GM12878 (cell line): ENCODE measurements at regions not wholly inside any gene's neighbourhood (a gene's known extent, or its start where the extent isn't known, plus 50 kb on each side); places are given as distances from the start of the nearest gene placed in this dataset.

Experiments used
- ATAC-seq: fragments of 200-7000 bp; cut with Tn5 transposase; 3 replicates; pipeline ENCODE4 v1.9.1; 2020; ENCODE audit warnings: mild to moderate bottlenecking, moderate library complexity
- BruUV-seq: library from RNA; stranded (reverse); fragments of 400-500 nt; replicated peaks from 2 replicates; lab custom pipeline; 2021; lab: Mats Ljungman, UMichigan
- CTCF ChIA-PET: fragments of 300-600 bp; sonication (Branson Sonifier 250); formaldehyde crosslinking; extraction: SDS; loops from one replicate; lab custom pipeline; 2021; ENCODE audit warnings: inconsistent platforms; lab: Yijun Ruan, JAX
- POLR2A ChIA-PET: fragments of 350-600 bp; formaldehyde crosslinking; extraction: SDS; loops from one replicate; lab custom pipeline; 2021; ENCODE audit warnings: inconsistent platforms; lab: Charles Lee
- RAD21 ChIA-PET: fragments of 300-600 bp; sonication (Branson Sonifier 250); formaldehyde crosslinking; loops from one replicate; lab custom pipeline; 2023; ENCODE audit warnings: antibody characterized with exemption; ENCODE audit not compliant: unreplicated experiment; lab: Charles Lee
- SMC1A ChIA-PET: fragments of 300-600 bp; sonication (Branson Sonifier 250); formaldehyde crosslinking; loops from one replicate; lab custom pipeline; 2023; ENCODE audit not compliant: unreplicated experiment, uncharacterized antibody; lab: Charles Lee
- DNase-seq: peaks from one replicate; pipeline ENCODE4 v3.0.0-alpha.2; 2011; ENCODE audit warnings: low read depth, low spot score
- FAIRE-seq: peaks from 3 replicates; lab custom pipeline; 2011; peaks lifted over from hg19 to GRCh38; lab: Jason Lieb, UNC
- H2AFZ ChIP-seq: 2 replicates; pipeline ENCODE4 v1.6.0; 2011; ENCODE audit warnings: low read depth, low read length, control low read depth; ENCODE audit not compliant: control insufficient read depth
- H3K27ac ChIP-seq: 2 replicates; pipeline ENCODE4 v1.5.1; 2011; ENCODE audit warnings: control low read depth; ENCODE audit not compliant: control insufficient read depth, insufficient read depth
- H3K27me3 ChIP-seq, 2 experiments: replicated peaks in 1 of 2; 2 replicates each; pipeline versions ENCODE4 v1.6.0 to v1.6.1; 2011; ENCODE audit warnings: low read length in 1 of 2; ENCODE audit not compliant: control insufficient read depth in 2 of 2, insufficient read depth in 2 of 2
- H3K36me3 ChIP-seq, 2 experiments: 2 replicates each; pipeline ENCODE4 v1.5.1; 2011; ENCODE audit warnings: low read length in 1 of 2; ENCODE audit not compliant: control insufficient read depth in 2 of 2, insufficient read depth in 2 of 2
- H3K4me1 ChIP-seq: 2 replicates; pipeline ENCODE4 v1.6.1; 2011; ENCODE audit warnings: mild to moderate bottlenecking, low read length, moderate library complexity, mixed read lengths; ENCODE audit not compliant: control insufficient read depth, insufficient read depth
- H3K4me2 ChIP-seq: 2 replicates; pipeline ENCODE4 v1.6.0; 2011; ENCODE audit warnings: control low read depth; ENCODE audit not compliant: control insufficient read depth, insufficient read depth
- H3K4me3 ChIP-seq: fragments of 200-600 bp; sonication (generic); 2 replicates; pipeline ENCODE4 v1.5.1; 2016
- H3K79me2 ChIP-seq: 2 replicates; pipeline ENCODE4 v1.6.0; 2011; ENCODE audit warnings: low read length; ENCODE audit not compliant: control insufficient read depth, insufficient read depth
- H3K9ac ChIP-seq: 2 replicates; pipeline ENCODE4 v1.8.0; 2011; ENCODE audit warnings: low read length, control low read depth, mixed read lengths; ENCODE audit not compliant: control insufficient read depth, insufficient read depth
- H3K9me3 ChIP-seq: replicated peaks from 3 replicates; pipeline ENCODE4 v1.5.1; 2011; ENCODE audit warnings: mild to moderate bottlenecking, low read length; ENCODE audit not compliant: control insufficient read depth, insufficient read depth
- H4K20me1 ChIP-seq: 2 replicates; pipeline ENCODE4 v1.6.0; 2011; ENCODE audit not compliant: control insufficient read depth, insufficient read depth
- BRCA1 ChIP-seq: IDR thresholded peaks from 2 replicates; pipeline ENCODE4 v1.6.1; 2011; ENCODE audit warnings: low read depth, low read length, improper control_type of control experiment
- CHD4 ChIP-seq: fragments of 200-600 bp; sonication (generic); IDR thresholded peaks from 2 replicates; pipeline ENCODE4 v1.6.1; 2016; ENCODE audit warnings: mild to moderate bottlenecking
- EP300 ChIP-seq, 2 experiments: fragments of 150-350 bp in 1 of 2; IDR thresholded peaks; 2 replicates each; pipeline ENCODE4 v1.6.1; 2011 to 2012; ENCODE audit warnings: low read depth in 2 of 2, low read length in 2 of 2, borderline replicate concordance in 1 of 2, improper control_type of control experiment in 1 of 2, inconsistent platforms in 1 of 2; ENCODE audit not compliant: control insufficient read depth in 1 of 2
- HDGF ChIP-seq: fragments of 450-650 bp; IDR thresholded peaks from 2 replicates; pipeline ENCODE4 v1.6.1; 2016; ENCODE audit warnings: antibody characterized with exemption
- PAX5 ChIP-seq: IDR thresholded peaks from 2 replicates; pipeline ENCODE4 v1.6.1; 2011; ENCODE audit warnings: low read depth, low read length, borderline replicate concordance
- RUNX3 ChIP-seq: IDR thresholded peaks from 2 replicates; pipeline ENCODE4 v1.6.1; 2012; ENCODE audit warnings: low read length, inconsistent platforms
- ZBTB33 ChIP-seq: fragments of 450-650 bp; IDR thresholded peaks from 2 replicates; pipeline ENCODE4 v1.6.1; 2017; ENCODE audit warnings: mild to moderate bottlenecking
- ZNF217 ChIP-seq: fragments of 450-650 bp; IDR thresholded peaks from 2 replicates; pipeline ENCODE4 v1.6.1; 2017; ENCODE audit warnings: antibody characterized with exemption, mild to moderate bottlenecking
- ZNF274 ChIP-seq: IDR thresholded peaks from one replicate; pipeline ENCODE4 v1.8.0; 2011; ENCODE audit not compliant: insufficient read length, insufficient read depth
- ZNF687 ChIP-seq: fragments of 450-650 bp; IDR thresholded peaks from 2 replicates; pipeline ENCODE4 v1.6.1; 2017; ENCODE audit warnings: mild to moderate bottlenecking, moderate library complexity
- WGBS: methylation state at CpG from one replicate; pipeline ENCODE4 v1.1.6; 2016; ENCODE audit warnings: low lambda C conversion rate; ENCODE audit not compliant: insufficient replicate concordance, insufficient coverage; ENCODE audit errors: missing lambda C conversion rate; 5-methylcytosine and 5-hydroxymethylcytosine counted together
- in situ Hi-C: fragments of 300-500 bp; cut with MboI; formaldehyde crosslinking; loops from 9 replicates; pipeline ENCODE4 v1.14.3; 2018; ENCODE audit warnings: mixed read lengths
- intact Hi-C: fragments of 100-400 bp; cut with micrococcal nuclease; formaldehyde crosslinking; loops from one replicate; pipeline ENCODE4 v1.14.2; 2022; ENCODE audit not compliant: unreplicated experiment
- TF ChIP-seq, protein P1 (sequence below): fragments of 450-650 bp; formaldehyde crosslinking; IDR thresholded peaks from 2 replicates; pipeline ENCODE4 v1.5.0; 2022; ENCODE audit warnings: mild to moderate bottlenecking, missing genetic modification characterization

- no peak for TF ChIP-seq ZBTB33
- TF ChIP-seq ZNF274, result no peak
- no peak for TF ChIP-seq BRCA1
Observed at GRCh38 chr18:48468151-48468550, 59.0 kb upstream of the ZBTB7C start (continued).

- BruUV-seq, result no TSS peak
- 54% methylated on average over 6 of the region's 6 CpGs for WGBS
- RAD21 ChIA-PET, result no interaction called here
- no peaks in the 10 kb centered on the region for H3K36me3 ChIP-seq
- no peaks in the 10 kb centered on the region; a peak in 1 of 4 replicates for H3K27me3 ChIP-seq
- no peaks in the 10 kb centered on the region; the same call in 2 of the 3 replicates for H3K9me3 ChIP-seq
- no peaks in the 10 kb centered on the region for H3K4me1 ChIP-seq
- no peak overlapping the region for H3K4me3 ChIP-seq
- H3K4me2 ChIP-seq, result no peak overlapping the region
- no peak overlapping the region for H2AFZ ChIP-seq
- H3K79me2 ChIP-seq, result no peaks in the 10 kb centered on the region
- no peak for DNase-seq
- CTCF ChIA-PET, result no interaction called here
- SMC1A ChIA-PET, result no interaction called here
- H3K27ac ChIP-seq, result no peak overlapping the region
- intact Hi-C loops (no loop called here), in situ Hi-C loops (no loop called here)
- TF ChIP-seq HDGF (no peak), RUNX3 (no peak), PAX5 (no peak), CHD4 (no peak), ZNF217 (no peak), EP300 (IDR thresholded peaks at IDR 0.05; ENCODE audit: borderline replicate concordance in 1 of 2, control insufficient read depth in 1 of 2, low read depth in 2 of 2, low read length in 2 of 2) (no peak), ZNF687 (no peak)
- TF ChIP-seq, protein P1, sequence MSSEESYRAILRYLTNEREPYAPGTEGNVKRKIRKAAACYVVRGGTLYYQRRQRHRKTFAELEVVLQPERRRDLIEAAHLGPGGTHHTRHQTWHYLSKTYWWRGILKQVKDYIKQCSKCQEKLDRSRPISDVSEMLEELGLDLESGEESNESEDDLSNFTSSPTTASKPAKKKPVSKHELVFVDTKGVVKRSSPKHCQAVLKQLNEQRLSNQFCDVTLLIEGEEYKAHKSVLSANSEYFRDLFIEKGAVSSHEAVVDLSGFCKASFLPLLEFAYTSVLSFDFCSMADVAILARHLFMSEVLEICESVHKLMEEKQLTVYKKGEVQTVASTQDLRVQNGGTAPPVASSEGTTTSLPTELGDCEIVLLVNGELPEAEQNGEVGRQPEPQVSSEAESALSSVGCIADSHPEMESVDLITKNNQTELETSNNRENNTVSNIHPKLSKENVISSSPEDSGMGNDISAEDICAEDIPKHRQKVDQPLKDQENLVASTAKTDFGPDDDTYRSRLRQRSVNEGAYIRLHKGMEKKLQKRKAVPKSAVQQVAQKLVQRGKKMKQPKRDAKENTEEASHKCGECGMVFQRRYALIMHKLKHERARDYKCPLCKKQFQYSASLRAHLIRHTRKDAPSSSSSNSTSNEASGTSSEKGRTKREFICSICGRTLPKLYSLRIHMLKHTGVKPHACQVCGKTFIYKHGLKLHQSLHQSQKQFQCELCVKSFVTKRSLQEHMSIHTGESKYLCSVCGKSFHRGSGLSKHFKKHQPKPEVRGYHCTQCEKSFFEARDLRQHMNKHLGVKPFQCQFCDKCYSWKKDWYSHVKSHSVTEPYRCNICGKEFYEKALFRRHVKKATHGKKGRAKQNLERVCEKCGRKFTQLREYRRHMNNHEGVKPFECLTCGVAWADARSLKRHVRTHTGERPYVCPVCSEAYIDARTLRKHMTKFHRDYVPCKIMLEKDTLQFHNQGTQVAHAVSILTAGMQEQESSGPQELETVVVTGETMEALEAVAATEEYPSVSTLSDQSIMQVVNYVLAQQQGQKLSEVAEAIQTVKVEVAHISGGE (CRISPR knock-in tag), result no peak
- POLR2A ChIA-PET, result no interaction called here
- H4K20me1 ChIP-seq, result no peaks in the 10 kb centered on the region
- no peak for FAIRE-seq
- H3K9ac ChIP-seq, result no peak overlapping the region
- ATAC-seq, result no peak
Observed at GRCh38 chr18:48467231-48467630, 58.0 kb upstream of the ZBTB7C start.
